ENCODE measurements at regions not wholly inside any gene's neighbourhood (a gene's known extent, or its start where the extent isn't known, plus 50 kb on each side); places are given as distances from the start of the nearest gene placed in this dataset.

- no peak for TF ChIP-seq CTCF (IDR thresholded peaks at IDR 0.05)
Measured at GRCh38 chr17:13346081-13346533, 255.6 kb downstream of the HS3ST3A1 start.

GRCh38 chr17:13338421-13338820 lies 263.3 kb downstream of the HS3ST3A1 start:
- Histone ChIP-seq H3K9me3 (no peaks in the 10 kb centered on the region), H3K4me3 (no peak overlapping the region), H3K4me1 (no peaks in the 10 kb centered on the region), H3K27ac (no peak overlapping the region), H3K27me3 (no peaks in the 10 kb centered on the region), H3K36me3 (no peaks in the 10 kb centered on the region)
- no peak for DNase-seq (ENCODE audit: low spot score)
- no peak for TF ChIP-seq CTCF (IDR thresholded peaks at IDR 0.05)

More at GRCh38 chr17:13346081-13346533, 255.6 kb downstream of the HS3ST3A1 start:
- Histone ChIP-seq H3K9me3 (no peaks in the 10 kb centered on the region), H3K27ac (no peak overlapping the region), H3K4me3 (no peak overlapping the region), H3K36me3 (no peaks in the 10 kb centered on the region), H3K4me1 (no peaks in the 10 kb centered on the region), H3K27me3 (no peaks in the 10 kb centered on the region)
- DNase-seq (ENCODE audit: low spot score): no peak

GRCh38 chr17:13337864-13338371 lies 263.8 kb downstream of the HS3ST3A1 start:
- no peak for DNase-seq (ENCODE audit: low spot score)
- no peaks in the 10 kb centered on the region for H3K27me3 ChIP-seq
- H3K4me1 ChIP-seq: no peaks in the 10 kb centered on the region
- TF ChIP-seq CTCF (IDR thresholded peaks at IDR 0.05): peak; percentile 58 to 81
- H3K4me3 ChIP-seq: peak overlapping the region; percentile 13 to 21
- no peak overlapping the region for H3K27ac ChIP-seq
- H3K36me3 ChIP-seq: no peaks in the 10 kb centered on the region
- no peaks in the 10 kb centered on the region for H3K9me3 ChIP-seq

- H3K36me3 ChIP-seq: no peaks in the 10 kb centered on the region
- H3K4me3 ChIP-seq: no peak overlapping the region
- no peak for TF ChIP-seq CTCF (IDR thresholded peaks at IDR 0.05)
- DNase-seq (ENCODE audit: low spot score): no peak
- no peaks in the 10 kb centered on the region for H3K9me3 ChIP-seq
- H3K27me3 ChIP-seq: no peaks in the 10 kb centered on the region
- H3K27ac ChIP-seq: no peak overlapping the region
- no peaks in the 10 kb centered on the region for H3K4me1 ChIP-seq
Measured at GRCh38 chr17:13337151-13337550, 264.6 kb downstream of the HS3ST3A1 start.

- H3K36me3 ChIP-seq: no peaks in the 10 kb centered on the region
- H3K4me3 ChIP-seq: no peak overlapping the region
- no peak for TF ChIP-seq CTCF (IDR thresholded peaks at IDR 0.05)
- no peaks in the 10 kb centered on the region for H3K4me1 ChIP-seq
- no peak overlapping the region for H3K27ac ChIP-seq
- no peak for DNase-seq (ENCODE audit: low spot score)
- no peaks in the 10 kb centered on the region for H3K9me3 ChIP-seq
- no peaks in the 10 kb centered on the region for H3K27me3 ChIP-seq
Measured at GRCh38 chr17:13334374-13334773, 267.4 kb downstream of the HS3ST3A1 start.

GRCh38 chr17:13333661-13334060 lies 268.1 kb downstream of the HS3ST3A1 start:
- Histone ChIP-seq H3K4me3 (no peak overlapping the region), H3K27me3 (no peaks in the 10 kb centered on the region), H3K9me3 (no peaks in the 10 kb centered on the region), H3K4me1 (no peaks in the 10 kb centered on the region), H3K36me3 (no peaks in the 10 kb centered on the region), H3K27ac (no peak overlapping the region)
- TF ChIP-seq CTCF (IDR thresholded peaks at IDR 0.05): no peak
- DNase-seq (ENCODE audit: low spot score): no peak

Measured in right atrium auricular region (tissue), 2 donors.